GM12891 (cell line): ENCODE measurements at regions not wholly inside any gene's neighbourhood (a gene's known extent, or its start where the extent isn't known, plus 50 kb on each side); places are given as distances from the start of the nearest gene placed in this dataset.
"Not testable (repeated sequence)": the region's sequence is repeated elsewhere in the genome, so short reads cannot be mapped to it uniquely, and the experiment has no call there.

Experiments used
- PAX5 ChIP-seq: IDR thresholded peaks from 2 replicates; pipeline ENCODE4 v1.6.1; 2011; ENCODE audit warnings: low read length, moderate library complexity, mild to moderate bottlenecking; ENCODE audit not compliant: insufficient read depth, severe bottlenecking
- POLR2A ChIP-seq: IDR thresholded peaks from 2 replicates; pipeline ENCODE4 v1.6.1; 2011; ENCODE audit warnings: low read depth, low read length, control low read depth
- POLR2AphosphoS5 ChIP-seq: IDR thresholded peaks from 2 replicates; pipeline ENCODE4 v1.6.1; 2011; ENCODE audit warnings: low read depth, low read length, control low read depth
- POU2F2 ChIP-seq: IDR thresholded peaks from 2 replicates; pipeline ENCODE4 v1.6.1; 2011; ENCODE audit warnings: low read depth, mild to moderate bottlenecking, control low read depth, low read length, moderate library complexity
- SPI1 ChIP-seq: IDR thresholded peaks from 2 replicates; pipeline ENCODE4 v1.6.1; 2011; ENCODE audit warnings: low read depth, low read length, control low read depth
- TAF1 ChIP-seq: IDR thresholded peaks from 2 replicates; pipeline ENCODE4 v1.6.1; 2011; ENCODE audit warnings: low read depth, low read length, control low read depth

GRCh38 chr7:146043310-146043709, 73.3 kb upstream of the CNTNAP2 start:
- TF ChIP-seq POLR2A, POLR2AphosphoS5, SPI1, TAF1, POU2F2, PAX5: not testable (repeated sequence)
